H1 (cell line): ENCODE measurements at regions not wholly inside any gene's neighbourhood (a gene's known extent, or its start where the extent isn't known, plus 50 kb on each side); places are given as distances from the start of the nearest gene placed in this dataset.

Experiments
- CTCF ChIA-PET: fragments of 300-600 bp; sonication (Branson Sonifier 250); formaldehyde crosslinking; loops from one replicate; lab custom pipeline; 2021; ENCODE audit not compliant: partially characterized antibody; lab: Charles Lee
- POLR2A ChIA-PET: fragments of 300-600 bp; sonication (Branson Sonifier 250); formaldehyde crosslinking; loops from one replicate; lab custom pipeline; 2021; ENCODE audit warnings: inconsistent platforms; ENCODE audit not compliant: partially characterized antibody; lab: Charles Lee
- DNase-seq, 2 experiments: peaks; one replicate each; pipeline versions ENCODE4 v3.0.0 to v3.0.0-alpha.2; 2010 to 2022; ENCODE audit warnings: low spot score in 2 of 2, low read depth in 1 of 2, mixed read lengths in 1 of 2
- FAIRE-seq: peaks from 2 replicates; lab custom pipeline; 2011; peaks lifted over from hg19 to GRCh38; lab: Jason Lieb, UNC
- H2AFZ ChIP-seq: 2 replicates; pipeline ENCODE4 v1.8.1; 2012; ENCODE audit warnings: low read length, inconsistent platforms
- H2AK5ac ChIP-seq: 2 replicates; pipeline ENCODE4 v1.6.1; 2013; ENCODE audit warnings: low read depth, low read length
- H2BK120ac ChIP-seq: replicated peaks from 2 replicates; pipeline ENCODE3; 2013; ENCODE audit warnings: low read depth, low read length, inconsistent platforms
- H2BK12ac ChIP-seq: 2 replicates; pipeline ENCODE4 v1.6.1; 2013; ENCODE audit warnings: low read depth, low read length
- H2BK15ac ChIP-seq: 2 replicates; pipeline ENCODE4 v1.6.1; 2013; ENCODE audit warnings: low read length
- H2BK20ac ChIP-seq: 2 replicates; pipeline ENCODE4 v1.6.1; 2013; ENCODE audit warnings: low read length
- H2BK5ac ChIP-seq: 2 replicates; pipeline ENCODE4 v1.6.1; 2013; ENCODE audit warnings: low read depth, low read length
- H3K14ac ChIP-seq: 2 replicates; pipeline ENCODE4 v1.6.1; 2013; ENCODE audit warnings: inconsistent platforms; ENCODE audit not compliant: insufficient read length
- H3K18ac ChIP-seq: 2 replicates; pipeline ENCODE4 v1.6.1; 2013; ENCODE audit warnings: low read length; ENCODE audit errors: extremely low read depth
- H3K23ac ChIP-seq: 2 replicates; pipeline ENCODE4 v1.6.1; 2013; ENCODE audit warnings: inconsistent platforms; ENCODE audit not compliant: insufficient read length
- H3K23me2 ChIP-seq: 2 replicates; pipeline ENCODE4 v1.6.1; 2013; ENCODE audit warnings: low read depth, low read length
- H3K27ac ChIP-seq: 2 replicates; pipeline ENCODE4 v1.6.1; 2011; ENCODE audit warnings: low read depth, low read length, inconsistent platforms
- H3K27me3 ChIP-seq, 4 experiments: replicated peaks in 1 of 4; 1 replicate in 1 of 4; 2 replicates in 3 of 4; pipeline versions ENCODE4 v1.6.1 to v1.8.1; 2011 to 2013; ENCODE audit warnings: low read length in 3 of 4, mild to moderate bottlenecking in 3 of 4, inconsistent platforms in 2 of 4, mixed read lengths in 2 of 4, moderate library complexity in 1 of 4; ENCODE audit not compliant: control insufficient read depth in 3 of 4, insufficient read depth in 3 of 4; ENCODE audit errors: extremely low read depth in 1 of 4
- H3K36me3 ChIP-seq, 4 experiments: 2 replicates each; pipeline versions ENCODE4 v1.6.1 to v1.8.1; 2011 to 2013; ENCODE audit warnings: mild to moderate bottlenecking in 4 of 4, low read length in 3 of 4, moderate library complexity in 2 of 4, control low read depth in 1 of 4, inconsistent platforms in 1 of 4; ENCODE audit not compliant: insufficient read depth in 4 of 4, control insufficient read depth in 2 of 4
- H3K4ac ChIP-seq: replicated peaks from 2 replicates; pipeline ENCODE3; 2013; ENCODE audit warnings: low read length, low read depth, mixed read lengths, inconsistent platforms; ENCODE audit not compliant: insufficient read length
- H3K4me1 ChIP-seq, 4 experiments: replicated peaks in 1 of 4; 1 replicate in 1 of 4; 2 replicates in 3 of 4; pipeline versions ENCODE4 v1.6.1 to v1.8.1; 2011 to 2013; ENCODE audit warnings: low read length in 3 of 4, inconsistent platforms in 2 of 4, mixed read lengths in 1 of 4; ENCODE audit not compliant: insufficient read depth in 4 of 4, control insufficient read depth in 3 of 4
- H3K4me2 ChIP-seq, 2 experiments: 2 replicates each; pipeline versions ENCODE4 v1.6.1 to v1.8.1; 2011 to 2013; ENCODE audit warnings: low read depth in 2 of 2, low read length in 2 of 2, control low read depth in 1 of 2, inconsistent platforms in 1 of 2, mild to moderate bottlenecking in 1 of 2; ENCODE audit not compliant: insufficient read depth in 1 of 2
- H3K4me3 ChIP-seq, 4 experiments: fragments of 200-600, 300-600 bp in 1 of 4; sonication (generic), shearing (Covaris generic), sonication (Bioruptor Twin) in 1 of 4; 2 replicates each; pipeline versions ENCODE4 v1.5.1 to v1.8.1; 2011 to 2016; ENCODE audit warnings: low read length in 4 of 4, low read depth in 3 of 4, control low read depth in 2 of 4, inconsistent platforms in 2 of 4, mild to moderate bottlenecking in 2 of 4, mixed read lengths in 1 of 4, moderate library complexity in 1 of 4; ENCODE audit not compliant: insufficient read depth in 2 of 4; ENCODE audit errors: extremely low read depth in 1 of 4
- H3K56ac ChIP-seq: replicated peaks from 2 replicates; pipeline ENCODE3; 2013; ENCODE audit warnings: low read depth, mild to moderate bottlenecking, mixed read lengths, low read length, inconsistent platforms; ENCODE audit not compliant: insufficient read length
- H3K79me1 ChIP-seq: 2 replicates; pipeline ENCODE4 v1.6.1; 2013; ENCODE audit warnings: low read depth, low read length, control low read depth
- H3K79me2 ChIP-seq, 2 experiments: 2 replicates each; pipeline versions ENCODE4 v1.6.1 to v1.8.1; 2012 to 2013; ENCODE audit warnings: low read length in 2 of 2, mild to moderate bottlenecking in 2 of 2, inconsistent platforms in 1 of 2; ENCODE audit not compliant: insufficient read depth in 2 of 2, control insufficient read depth in 1 of 2
- H3K9ac ChIP-seq, 4 experiments: replicated peaks in 1 of 4; 1 replicate in 1 of 4; 2 replicates in 3 of 4; pipeline versions ENCODE4 v1.6.1 to v1.8.1; 2011 to 2013; ENCODE audit warnings: low read depth in 3 of 4, low read length in 3 of 4, control low read depth in 2 of 4, mild to moderate bottlenecking in 2 of 4, moderate library complexity in 2 of 4, inconsistent platforms in 1 of 4; ENCODE audit errors: extremely low read depth in 1 of 4
- H3K9me3 ChIP-seq, 2 experiments: 2 replicates each; pipeline versions ENCODE4 v1.6.1 to v1.8.1; 2012 to 2013; ENCODE audit warnings: mild to moderate bottlenecking in 2 of 2, moderate library complexity in 2 of 2, control low read depth in 1 of 2, inconsistent platforms in 1 of 2, low read depth in 1 of 2, low read length in 1 of 2, mixed read lengths in 1 of 2; ENCODE audit not compliant: insufficient read depth in 2 of 2
- H4K20me1 ChIP-seq, 2 experiments: replicated peaks in 1 of 2; 2 replicates each; pipeline versions ENCODE3 to v1.8.1; 2011 to 2013; ENCODE audit warnings: inconsistent platforms in 2 of 2, low read length in 2 of 2, mild to moderate bottlenecking in 1 of 2; ENCODE audit not compliant: insufficient read depth in 2 of 2, control insufficient read depth in 1 of 2
- H4K5ac ChIP-seq: 2 replicates; pipeline ENCODE4 v1.6.1; 2013; ENCODE audit warnings: low read length, low read depth, mixed read lengths, inconsistent platforms; ENCODE audit not compliant: insufficient read length
- H4K8ac ChIP-seq: 2 replicates; pipeline ENCODE4 v1.8.0; 2013; ENCODE audit warnings: mild to moderate bottlenecking, moderate library complexity, low read length, inconsistent platforms; ENCODE audit not compliant: insufficient read depth; ENCODE audit errors: extremely low read depth
- H4K91ac ChIP-seq: replicated peaks from 2 replicates; pipeline ENCODE3; 2013; ENCODE audit warnings: low read length, mixed read lengths, inconsistent platforms; ENCODE audit not compliant: insufficient read length
- CREB1 ChIP-seq: IDR thresholded peaks from 2 replicates; pipeline ENCODE4 v1.6.1; 2012; ENCODE audit warnings: inconsistent platforms
- GABPA ChIP-seq: IDR thresholded peaks from 2 replicates; pipeline ENCODE4 v1.6.1; 2011; ENCODE audit warnings: mild to moderate bottlenecking, low read length, moderate library complexity, borderline replicate concordance; ENCODE audit not compliant: insufficient read depth
- MAFK ChIP-seq: IDR thresholded peaks from 2 replicates; pipeline ENCODE4 v1.6.1; 2012; ENCODE audit warnings: low read depth, mild to moderate bottlenecking, improper control_type of control experiment, low read length
- MAX ChIP-seq: IDR thresholded peaks from 2 replicates; pipeline ENCODE4 v1.6.1; 2012; ENCODE audit warnings: inconsistent platforms
- SP4 ChIP-seq: IDR thresholded peaks from 2 replicates; pipeline ENCODE4 v1.6.1; 2012; ENCODE audit warnings: low read length, inconsistent platforms
- TAF1 ChIP-seq: IDR thresholded peaks from 2 replicates; pipeline ENCODE4 v1.6.1; 2011; ENCODE audit warnings: mild to moderate bottlenecking, low read depth, low read length
- USF2 ChIP-seq: IDR thresholded peaks from 2 replicates; pipeline ENCODE4 v1.6.1; 2011; ENCODE audit warnings: low read length, improper control_type of control experiment
- WGBS, 2 experiments: shearing (Covaris generic) in 1 of 2; methylation state at CpG; one replicate each; pipeline versions ENCODE4 v1.1.6 to v1.1.7; 2013 to 2015; ENCODE audit warnings: low lambda C conversion rate in 2 of 2, mixed read lengths in 2 of 2, inconsistent platforms in 1 of 2, low coverage in 1 of 2, missing lambda C conversion rate in 1 of 2; ENCODE audit not compliant: insufficient replicate concordance in 2 of 2, insufficient coverage in 1 of 2, insufficient read length in 1 of 2; ENCODE audit errors: extremely low coverage in 1 of 2, missing lambda C conversion rate in 1 of 2; 5-methylcytosine and 5-hydroxymethylcytosine counted together

- no peaks in the 10 kb centered on the region for H3K27me3 ChIP-seq
- H2AFZ ChIP-seq: no peak overlapping the region
- H2BK15ac ChIP-seq: no peak overlapping the region
- H2BK12ac ChIP-seq: no peak overlapping the region
- no peak overlapping the region for H4K8ac ChIP-seq
- H4K5ac ChIP-seq: no peak overlapping the region
- FAIRE-seq (no peak), DNase-seq (no peak)
- no peak overlapping the region for H3K18ac ChIP-seq
- H4K91ac ChIP-seq: no peak overlapping the region
- H3K27ac ChIP-seq: no peak overlapping the region
- H3K79me1 ChIP-seq: no peaks in the 10 kb centered on the region
- no peaks in the 10 kb centered on the region for H4K20me1 ChIP-seq
- no peaks in the 10 kb centered on the region for H3K4me1 ChIP-seq
- no peak overlapping the region for H2BK5ac ChIP-seq
- H3K9ac ChIP-seq: no peak overlapping the region
- POLR2A ChIA-PET: no interaction called here
- H2AK5ac ChIP-seq: no peak overlapping the region
- H3K9me3 ChIP-seq: no peaks in the 10 kb centered on the region
- H3K4me3 ChIP-seq: no peak overlapping the region
- no peak overlapping the region for H2BK20ac ChIP-seq
- no peaks in the 10 kb centered on the region for H3K36me3 ChIP-seq
- no peaks in the 10 kb centered on the region for H3K23me2 ChIP-seq
- H3K4ac ChIP-seq: no peak overlapping the region
- no peak overlapping the region for H3K23ac ChIP-seq
- 98% methylated on average over 3 of the region's 3 CpGs; no CpG with 5 or more reads in 1 of the 2 experiments for WGBS, 2 experiments
- CTCF ChIA-PET: interaction anchor here (0.5 kb wide), 1 partner anchor 14 kb away, joined by 3 read pairs; no protein-coding TSS in a partner anchor
- H3K14ac ChIP-seq: no peak overlapping the region
- no peak overlapping the region for H2BK120ac ChIP-seq
- no peak overlapping the region for H3K56ac ChIP-seq
- H3K79me2 ChIP-seq: no peaks in the 10 kb centered on the region
- TF ChIP-seq MAX: no peak
- no peak for TF ChIP-seq CREB1
- TF ChIP-seq GABPA: no peak
- no peak for TF ChIP-seq MAFK
- no peak for TF ChIP-seq SP4
- TF ChIP-seq USF2: no peak
- no peak for TF ChIP-seq TAF1
- no peak overlapping the region for H3K4me2 ChIP-seq
Measured at GRCh38 chr13:87537951-87538350, 133.2 kb upstream of the SLITRK5 start.
